Gastroesophageal sphincter (tissue), 4 donors: ENCODE measurements at regions not wholly inside any gene's neighbourhood (a gene's known extent, or its start where the extent isn't known, plus 50 kb on each side); places are given as distances from the start of the nearest gene placed in this dataset.

ENCODE experiments used
- ATAC-seq: fragments of 150-250 bp; one replicate; pipeline ENCODE4 v1.9.1; 2016; ENCODE audit warnings: mild to moderate bottlenecking, moderate library complexity
- H3K27ac ChIP-seq, 4 donors: fragments of 200-600 bp; sonication (generic) in 3 of 4; 1 replicate in 3 of 4; 2 replicates in 1 of 4; pipeline ENCODE4 v1.5.1; 2016 to 2019
- H3K27me3 ChIP-seq: fragments of 200-600 bp; sonication (generic); one replicate; pipeline ENCODE4 v1.5.1; 2019
- H3K36me3 ChIP-seq, 2 donors: fragments of 200-600 bp; sonication (generic); one replicate each; pipeline ENCODE4 v1.5.1; 2019; ENCODE audit warnings: control low read depth in 1 of 2
- H3K4me1 ChIP-seq, 3 donors: fragments of 200-600 bp; sonication (generic); 1 replicate in 2 of 3; 2 replicates in 1 of 3; pipeline ENCODE4 v1.5.1; 2016 to 2019; ENCODE audit warnings: control low read depth in 2 of 3
- H3K4me3 ChIP-seq, 2 donors: fragments of 200-600 bp; sonication (generic); one replicate each; pipeline ENCODE4 v1.5.1; 2019; ENCODE audit warnings: mild to moderate bottlenecking in 1 of 2, moderate library complexity in 1 of 2
- H3K9me3 ChIP-seq, 3 donors: fragments of 200-600 bp; sonication (generic); one replicate each; pipeline ENCODE4 v1.5.1; 2017 to 2019; ENCODE audit warnings: control low read depth in 2 of 3
- CTCF ChIP-seq, 4 experiments: fragments of 200-600 bp in 2 of 4; fragments of 450-650 bp in 2 of 4; sonication (generic) in 1 of 4; IDR thresholded peaks; one replicate each; pipeline ENCODE4 v1.5.1; 2017 to 2019; ENCODE audit warnings: antibody characterized with exemption in 4 of 4, mild to moderate bottlenecking in 2 of 4, moderate library complexity in 2 of 4
- EP300 ChIP-seq: sonication (generic); formaldehyde crosslinking; IDR thresholded peaks from one replicate; pipeline ENCODE4 v1.6.1; 2017; ENCODE audit warnings: antibody characterized with exemption, mild to moderate bottlenecking
- POLR2A ChIP-seq, 2 donors: fragments of 450-650 bp; IDR thresholded peaks; one replicate each; pipeline ENCODE4 v1.6.1; 2017; ENCODE audit warnings: antibody characterized with exemption in 2 of 2, mild to moderate bottlenecking in 2 of 2, moderate library complexity in 1 of 2
- POLR2AphosphoS5 ChIP-seq: sonication (generic); formaldehyde crosslinking; IDR thresholded peaks from one replicate; pipeline ENCODE4 v1.6.1; 2017; ENCODE audit warnings: antibody characterized with exemption
- WGBS, 2 donors: methylation state at CpG; one replicate each; pipeline ENCODE4 v1.1.5; 2018; ENCODE audit warnings: low coverage in 1 of 2; 5-methylcytosine and 5-hydroxymethylcytosine counted together

GRCh38 chr18:1002653-1003178, 98.0 kb downstream of the ADCYAP1 start:
- H3K4me1 ChIP-seq, result no peaks in the 10 kb centered on the region
- no peak overlapping the region for H3K27ac ChIP-seq
- TF ChIP-seq EP300, result no peak
- no peak for TF ChIP-seq POLR2A (IDR thresholded peaks at IDR 0.05)
- no peak for TF ChIP-seq POLR2AphosphoS5
- no peak for TF ChIP-seq CTCF (IDR thresholded peaks at IDR 0.05)
- H3K4me3 ChIP-seq, result no peak overlapping the region
- H3K9me3 ChIP-seq, result no peaks in the 10 kb centered on the region
- ATAC-seq, result no peak
- H3K27me3 ChIP-seq, result no peaks in the 10 kb centered on the region
- 34 to 35% methylated on average over 2 of the region's 2 CpGs for WGBS, 2 donors
- no peaks in the 10 kb centered on the region for H3K36me3 ChIP-seq

- H3K27ac ChIP-seq, result no peak overlapping the region
- no peaks in the 10 kb centered on the region for H3K27me3 ChIP-seq
- no peaks in the 10 kb centered on the region for H3K36me3 ChIP-seq
- WGBS, 2 donors, result no CpG with 5 or more reads among the region's 1 CpG
- H3K9me3 ChIP-seq, result no peaks in the 10 kb centered on the region
- H3K4me1 ChIP-seq, result no peaks in the 10 kb centered on the region
- TF ChIP-seq POLR2AphosphoS5, result no peak
- TF ChIP-seq CTCF (IDR thresholded peaks at IDR 0.05), result no peak
- no peak for TF ChIP-seq EP300
- no peak for TF ChIP-seq POLR2A (IDR thresholded peaks at IDR 0.05)
- ATAC-seq, result no peak
- H3K4me3 ChIP-seq, result no peak overlapping the region
Observed at GRCh38 chr18:1003499-1003898, 98.8 kb downstream of the ADCYAP1 start.

GRCh38 chr18:1006304-1006703, 101.6 kb downstream of the ADCYAP1 start:
- ATAC-seq, result no peak
- whole genome bisulfite sequencing, 2 donors, result 49 to 67% methylated on average over 1 to 2 of the region's 3 CpGs
- H3K27ac ChIP-seq, result no peak overlapping the region
- no peaks in the 10 kb centered on the region for H3K27me3 ChIP-seq
- H3K4me1 ChIP-seq, result peaks cover 0 to 10% (median 0%) of the 10 kb centered on the region in 3 donors
- no peaks in the 10 kb centered on the region for H3K9me3 ChIP-seq
- TF ChIP-seq CTCF (IDR thresholded peaks at IDR 0.05), result no peak
- TF ChIP-seq POLR2A (IDR thresholded peaks at IDR 0.05), result no peak
- TF ChIP-seq EP300, result no peak
- TF ChIP-seq POLR2AphosphoS5, result no peak
- H3K4me3 ChIP-seq, result no peak overlapping the region
- H3K36me3 ChIP-seq, result no peaks in the 10 kb centered on the region

- TF ChIP-seq POLR2A (IDR thresholded peaks at IDR 0.05), result no peak
- no peak for TF ChIP-seq CTCF (IDR thresholded peaks at IDR 0.05)
- TF ChIP-seq POLR2AphosphoS5, result no peak
- no peak for TF ChIP-seq EP300
- Histone ChIP-seq H3K27me3 (no peaks in the 10 kb centered on the region), H3K4me1 (peaks cover 0 to 10% (median 0%) of the 10 kb centered on the region in 3 donors), H3K27ac (no peak overlapping the region), H3K4me3 (no peak overlapping the region), H3K36me3 (no peaks in the 10 kb centered on the region), H3K9me3 (no peaks in the 10 kb centered on the region)
- ATAC-seq, result no peak
- WGBS, 2 donors, result 61 to 82% methylated on average over 6 of the region's 6 CpGs
Observed at GRCh38 chr18:1006965-1007364, 102.3 kb downstream of the ADCYAP1 start.

GRCh38 chr18:1011349-1011748, 106.7 kb downstream of the ADCYAP1 start:
- TF ChIP-seq EP300 (no peak), POLR2AphosphoS5 (no peak), CTCF (IDR thresholded peaks at IDR 0.05) (no peak), POLR2A (IDR thresholded peaks at IDR 0.05) (no peak)
- Histone ChIP-seq H3K36me3 (no peaks in the 10 kb centered on the region), H3K9me3 (no peaks in the 10 kb centered on the region), H3K27ac (no peak overlapping the region), H3K27me3 (no peaks in the 10 kb centered on the region), H3K4me3 (no peak overlapping the region), H3K4me1 (peaks cover 0 to 29% (median 0%) of the 10 kb centered on the region in 3 donors)
- WGBS, 2 donors, result 80 to 90% methylated on average over 3 of the region's 3 CpGs
- no peak for ATAC-seq
